ENCODE measurements at regions not wholly inside any gene's neighbourhood (a gene's known extent, or its start where the extent isn't known, plus 50 kb on each side); places are given as distances from the start of the nearest gene placed in this dataset.

GRCh38 chr1:168970926-168971659 lies 135.4 kb upstream of the ATP1B1 start:
- in situ Hi-C loops (cut with HindIII; ENCODE audit: low pct_unique_long_range_greater_than_20kb, low sequenced_read_pairs), result no loop called here
- DNase-seq (ENCODE audit: low read depth, low spot score), result no peak

- DNase-seq (ENCODE audit: low read depth, low spot score), result no peak
- in situ Hi-C loops (cut with HindIII; ENCODE audit: low pct_unique_long_range_greater_than_20kb, low sequenced_read_pairs), result no loop called here
Observed at GRCh38 chr1:168972225-168972624, 134.3 kb upstream of the ATP1B1 start.

GRCh38 chr1:168972887-168973286 lies 133.6 kb upstream of the ATP1B1 start:
- DNase-seq (ENCODE audit: low read depth, low spot score), result no peak
- in situ Hi-C loops (cut with HindIII; ENCODE audit: low pct_unique_long_range_greater_than_20kb, low sequenced_read_pairs), result no loop called here

GRCh38 chr1:168974117-168974516 lies 132.4 kb upstream of the ATP1B1 start:
- in situ Hi-C loops (cut with HindIII; ENCODE audit: low pct_unique_long_range_greater_than_20kb, low sequenced_read_pairs), result no loop called here
- DNase-seq (ENCODE audit: low read depth, low spot score), result no peak

GRCh38 chr1:168974611-168975010 lies 131.9 kb upstream of the ATP1B1 start:
- DNase-seq (ENCODE audit: low read depth, low spot score), result no peak
- in situ Hi-C loops (cut with HindIII; ENCODE audit: low pct_unique_long_range_greater_than_20kb, low sequenced_read_pairs), result no loop called here

GRCh38 chr1:168976267-168976666 lies 130.2 kb upstream of the ATP1B1 start:
- in situ Hi-C loops (cut with HindIII; ENCODE audit: low pct_unique_long_range_greater_than_20kb, low sequenced_read_pairs), result no loop called here
- no peak for DNase-seq (ENCODE audit: low read depth, low spot score)

- DNase-seq (ENCODE audit: low read depth, low spot score), result no peak
- in situ Hi-C loops (cut with HindIII; ENCODE audit: low pct_unique_long_range_greater_than_20kb, low sequenced_read_pairs), result no loop called here
Observed at GRCh38 chr1:168977618-168978017, 128.9 kb upstream of the ATP1B1 start.

GRCh38 chr1:168979276-168979675 lies 127.2 kb upstream of the ATP1B1 start:
- no peak for DNase-seq (ENCODE audit: low read depth, low spot score)
- in situ Hi-C loops (cut with HindIII; ENCODE audit: low pct_unique_long_range_greater_than_20kb, low sequenced_read_pairs), result no loop called here

- in situ Hi-C loops (cut with HindIII; ENCODE audit: low pct_unique_long_range_greater_than_20kb, low sequenced_read_pairs), result no loop called here
Observed at GRCh38 chr1:168980180-168980579, 126.3 kb upstream of the ATP1B1 start.

GRCh38 chr1:168980656-168981055 lies 125.8 kb upstream of the ATP1B1 start:
- in situ Hi-C loops (cut with HindIII; ENCODE audit: low pct_unique_long_range_greater_than_20kb, low sequenced_read_pairs), result no loop called here
- no peak for DNase-seq (ENCODE audit: low read depth, low spot score)

More at GRCh38 chr1:168980180-168980579, 126.3 kb upstream of the ATP1B1 start:
- no peak for DNase-seq (ENCODE audit: low read depth, low spot score)

GRCh38 chr1:168982778-168983177 lies 123.7 kb upstream of the ATP1B1 start:
- in situ Hi-C loops (cut with HindIII; ENCODE audit: low pct_unique_long_range_greater_than_20kb, low sequenced_read_pairs), result no loop called here
- DNase-seq (ENCODE audit: low read depth, low spot score), result no peak

- DNase-seq (ENCODE audit: low read depth, low spot score), result no peak
- in situ Hi-C loops (cut with HindIII; ENCODE audit: low pct_unique_long_range_greater_than_20kb, low sequenced_read_pairs), result no loop called here
Observed at GRCh38 chr1:168987330-168987729, 119.2 kb upstream of the ATP1B1 start.

- in situ Hi-C loops (cut with HindIII; ENCODE audit: low pct_unique_long_range_greater_than_20kb, low sequenced_read_pairs), result no loop called here
- no peak for DNase-seq (ENCODE audit: low read depth, low spot score)
Observed at GRCh38 chr1:168987923-168988322, 118.6 kb upstream of the ATP1B1 start.

GRCh38 chr1:168989985-168990384 lies 116.5 kb upstream of the ATP1B1 start:
- in situ Hi-C loops (cut with HindIII; ENCODE audit: low pct_unique_long_range_greater_than_20kb, low sequenced_read_pairs), result no loop called here
- no peak for DNase-seq (ENCODE audit: low read depth, low spot score)

- in situ Hi-C loops (cut with HindIII; ENCODE audit: low pct_unique_long_range_greater_than_20kb, low sequenced_read_pairs), result no loop called here
- no peak for DNase-seq (ENCODE audit: low read depth, low spot score)
Observed at GRCh38 chr1:168991667-168992475, 114.6 kb upstream of the ATP1B1 start.

GRCh38 chr1:169001353-169001752 lies 105.1 kb upstream of the ATP1B1 start:
- in situ Hi-C loops (cut with HindIII; ENCODE audit: low pct_unique_long_range_greater_than_20kb, low sequenced_read_pairs), result no loop called here
- DNase-seq (ENCODE audit: low read depth, low spot score), result no peak

- in situ Hi-C loops (cut with HindIII; ENCODE audit: low pct_unique_long_range_greater_than_20kb, low sequenced_read_pairs), result no loop called here
- no peak for DNase-seq (ENCODE audit: low read depth, low spot score)
Observed at GRCh38 chr1:169003864-169004516, 102.5 kb upstream of the ATP1B1 start.

GRCh38 chr1:169005776-169006175 lies 100.7 kb upstream of the ATP1B1 start:
- peak; percentile 16 for DNase-seq (ENCODE audit: low read depth, low spot score)
- in situ Hi-C loops (cut with HindIII; ENCODE audit: low pct_unique_long_range_greater_than_20kb, low sequenced_read_pairs), result no loop called here

Measured in SK-MEL-5 (cell line).